ENCODE measurements at regions not wholly inside any gene's neighbourhood (a gene's known extent, or its start where the extent isn't known, plus 50 kb on each side); places are given as distances from the start of the nearest gene placed in this dataset.

DNA sequence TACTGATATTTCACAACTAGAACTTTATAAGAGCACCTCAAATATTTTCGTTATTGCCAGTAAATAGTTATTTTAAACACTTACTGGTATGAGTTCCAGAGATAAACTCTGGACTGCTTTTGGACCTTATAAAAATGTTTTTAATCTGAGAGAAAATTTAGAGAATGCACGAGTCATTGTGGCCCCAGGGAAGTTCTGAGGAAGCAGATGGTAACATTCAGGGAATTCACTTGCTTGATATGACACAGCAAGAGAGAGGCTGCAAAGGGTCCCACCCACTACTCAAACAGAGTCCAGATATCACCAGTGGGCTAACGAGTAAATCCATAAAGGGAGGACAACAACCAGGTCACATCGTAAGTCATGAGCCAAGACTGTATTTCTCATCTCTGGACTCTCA, 526.8 kb downstream of the TDRD15 start:
- H3K27me3 Mint-ChIP-seq: peaks cover 0 to 5% (median 0%) of the 10 kb centered on the region in 3 donors
- no peaks in the 10 kb centered on the region for H3K36me3 Mint-ChIP-seq
- no peak for ATAC-seq (ENCODE audit: low read depth in 2 of 2)
- no peak overlapping the region for H3K27ac Mint-ChIP-seq
- H3K4me3 Mint-ChIP-seq: no peak overlapping the region
- no peak for DNase-seq
- H3K4me1 Mint-ChIP-seq: no peaks in the 10 kb centered on the region
- peaks cover 0 to 15% (median 2%) of the 10 kb centered on the region in 7 donors for H3K9me3 Mint-ChIP-seq

DNA sequence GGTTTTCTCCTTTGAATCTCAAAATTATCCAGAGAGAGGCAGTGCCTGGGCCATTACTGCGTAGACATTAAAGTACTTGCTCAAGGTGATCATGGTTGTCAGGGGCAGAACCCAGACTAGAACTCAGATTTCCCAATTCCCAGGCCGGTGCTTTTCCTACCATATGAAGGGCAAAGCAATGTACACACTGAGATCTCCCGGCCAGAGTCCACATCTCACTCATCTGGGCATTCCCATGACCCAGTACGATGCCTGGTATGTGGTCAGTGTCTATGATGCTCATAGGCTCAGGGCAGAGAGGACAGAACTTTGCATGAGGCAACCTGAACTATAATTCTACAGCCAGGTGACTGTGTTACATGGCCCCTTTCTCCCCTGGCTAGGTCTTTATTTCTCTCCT, 531.4 kb downstream of the TDRD15 start:
- no peaks in the 10 kb centered on the region for H3K36me3 Mint-ChIP-seq
- no peak overlapping the region for H3K4me3 Mint-ChIP-seq
- no peaks in the 10 kb centered on the region for H3K4me1 Mint-ChIP-seq
- peaks cover 0 to 14% (median 0%) of the 10 kb centered on the region in 7 donors for H3K9me3 Mint-ChIP-seq
- H3K27me3 Mint-ChIP-seq: peaks cover 0 to 5% (median 0%) of the 10 kb centered on the region in 3 donors
- DNase-seq (no peak), ATAC-seq (ENCODE audit: low read depth in 2 of 2) (no peak)
- no peak overlapping the region for H3K27ac Mint-ChIP-seq

DNA sequence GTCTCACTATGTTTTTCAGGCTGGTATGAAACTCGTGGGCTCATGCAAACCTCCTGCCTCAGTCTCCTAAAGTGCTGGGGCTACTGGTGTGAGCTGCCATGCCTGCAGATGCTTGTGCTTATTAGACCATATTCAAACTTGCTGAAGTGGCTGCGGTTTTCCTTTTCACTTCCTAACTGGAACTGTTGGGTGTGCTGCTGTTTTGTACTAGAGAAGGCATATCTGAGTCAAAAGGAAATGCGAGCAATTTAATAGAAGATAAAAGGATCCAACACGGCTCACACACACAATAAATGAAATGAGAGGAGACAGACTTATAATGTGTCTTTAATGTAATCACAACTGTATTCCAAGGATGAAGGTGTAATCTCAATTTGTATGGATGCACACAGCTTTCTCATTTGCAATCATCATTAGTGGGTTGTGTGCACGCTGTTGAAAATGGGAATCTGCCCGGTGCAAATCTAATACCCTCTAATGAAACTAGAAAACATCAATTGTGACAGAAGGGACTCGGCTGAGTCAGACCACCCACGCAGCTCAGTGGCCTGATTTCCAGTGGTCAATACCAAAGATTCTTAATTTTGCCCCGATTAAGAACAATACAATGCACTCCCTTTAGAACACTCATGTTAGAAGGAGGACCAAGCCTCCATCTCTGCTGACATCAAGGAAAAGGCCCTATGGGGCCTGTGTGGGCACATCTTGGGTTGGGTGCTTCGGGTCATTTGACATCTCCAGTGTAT, 532.7 kb downstream of the TDRD15 start:
- H3K9me3 Mint-ChIP-seq: peaks cover 0 to 18% (median 2%) of the 10 kb centered on the region in 7 donors
- no peak overlapping the region for H3K27ac Mint-ChIP-seq
- no peaks in the 10 kb centered on the region for H3K36me3 Mint-ChIP-seq
- ATAC-seq (ENCODE audit: low read depth in 2 of 2) (no peak), DNase-seq (no peak)
- no peaks in the 10 kb centered on the region for H3K4me1 Mint-ChIP-seq
- peaks cover 0 to 5% (median 0%) of the 10 kb centered on the region in 3 donors for H3K27me3 Mint-ChIP-seq
- H3K4me3 Mint-ChIP-seq: no peak overlapping the region

DNA sequence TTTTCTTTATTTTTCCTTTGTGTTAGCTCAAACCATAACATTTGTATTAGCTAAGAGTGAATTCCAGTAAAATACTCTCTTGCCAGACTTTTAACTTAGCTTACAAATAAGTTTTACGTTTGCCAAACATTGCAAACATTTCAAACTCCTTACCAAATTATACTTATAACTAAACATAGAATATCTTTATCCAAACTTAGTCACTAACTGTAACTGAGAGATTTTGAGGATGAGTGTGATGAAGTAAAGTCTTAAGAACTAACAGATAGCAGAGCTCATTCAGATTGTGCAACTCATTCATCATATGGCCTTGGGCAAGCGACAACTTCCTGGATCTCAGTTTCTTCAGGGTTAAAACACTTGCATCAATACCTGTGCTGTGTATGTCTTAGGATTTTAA, 533.7 kb downstream of the TDRD15 start:
- Mint-ChIP-seq H3K4me3 (no peak overlapping the region), H3K4me1 (no peaks in the 10 kb centered on the region), H3K36me3 (no peaks in the 10 kb centered on the region), H3K27ac (peak overlapping the region in 1 of 6 donors; percentile 33), H3K9me3 (peaks cover 0 to 13% (median 2%) of the 10 kb centered on the region in 7 donors), H3K27me3 (no peaks in the 10 kb centered on the region)
- ATAC-seq (ENCODE audit: low read depth in 2 of 2) (no peak), DNase-seq (no peak)

DNA sequence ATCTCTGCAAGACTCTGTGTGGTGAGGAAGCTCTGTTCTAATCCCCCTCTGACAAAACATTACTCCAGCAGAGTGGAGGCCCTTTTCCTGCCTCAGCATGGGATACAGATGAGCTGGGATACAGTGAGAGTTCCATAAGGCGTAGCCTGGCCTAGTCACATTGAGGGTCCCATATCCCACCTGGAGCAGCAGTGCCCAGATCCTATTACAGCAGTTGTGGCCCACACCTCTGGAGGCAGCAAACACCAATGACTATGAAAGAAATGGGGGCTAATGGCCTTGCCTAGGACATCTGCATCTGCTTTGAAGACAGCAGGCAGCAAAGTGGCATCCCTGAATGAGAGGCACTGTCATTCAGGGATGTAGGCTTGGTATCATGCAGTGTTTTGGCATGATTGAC, 534.5 kb downstream of the TDRD15 start:
- Mint-ChIP-seq H3K27me3 (no peaks in the 10 kb centered on the region), H3K36me3 (no peaks in the 10 kb centered on the region), H3K4me1 (no peaks in the 10 kb centered on the region), H3K27ac (no peak overlapping the region), H3K9me3 (peaks cover 0 to 13% (median 2%) of the 10 kb centered on the region in 7 donors), H3K4me3 (no peak overlapping the region)
- ATAC-seq (ENCODE audit: low read depth in 2 of 2): no peak
- DNase-seq: no peak

DNA sequence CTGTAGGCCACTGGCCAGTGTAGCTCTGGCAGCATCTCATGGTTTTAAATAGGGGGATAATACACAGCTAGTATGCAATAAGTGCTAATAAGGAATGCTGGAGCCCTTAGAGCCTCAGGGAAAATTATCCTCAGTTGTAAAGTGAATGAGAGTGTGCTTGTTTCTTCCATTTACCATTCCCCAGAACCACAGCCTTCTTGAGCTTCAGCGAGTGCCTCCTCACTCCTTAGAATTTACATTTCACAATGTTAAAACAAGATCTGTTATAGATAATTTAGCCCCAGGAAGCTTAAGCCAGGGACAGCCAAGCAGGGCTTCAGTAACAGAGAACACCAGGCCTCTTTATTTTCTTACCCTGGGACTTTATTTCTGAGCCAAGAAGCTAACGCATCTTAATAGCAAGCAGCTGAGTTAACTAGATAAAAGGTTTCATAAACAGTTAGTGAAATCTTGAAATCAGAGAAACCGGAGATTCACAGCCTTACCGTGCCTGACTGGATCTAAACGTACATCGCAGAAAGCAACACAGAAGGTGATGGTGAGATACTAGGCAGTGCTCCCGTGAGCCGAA, 535.2 kb downstream of the TDRD15 start:
- no peaks in the 10 kb centered on the region for H3K27me3 Mint-ChIP-seq
- no peak for DNase-seq
- no peaks in the 10 kb centered on the region for H3K4me1 Mint-ChIP-seq
- no peak overlapping the region for H3K27ac Mint-ChIP-seq
- ATAC-seq (ENCODE audit: low read depth in 2 of 2): no peak
- no peaks in the 10 kb centered on the region for H3K36me3 Mint-ChIP-seq
- no peak overlapping the region for H3K4me3 Mint-ChIP-seq
- H3K9me3 Mint-ChIP-seq: peaks cover 0 to 13% (median 2%) of the 10 kb centered on the region in 7 donors

DNA sequence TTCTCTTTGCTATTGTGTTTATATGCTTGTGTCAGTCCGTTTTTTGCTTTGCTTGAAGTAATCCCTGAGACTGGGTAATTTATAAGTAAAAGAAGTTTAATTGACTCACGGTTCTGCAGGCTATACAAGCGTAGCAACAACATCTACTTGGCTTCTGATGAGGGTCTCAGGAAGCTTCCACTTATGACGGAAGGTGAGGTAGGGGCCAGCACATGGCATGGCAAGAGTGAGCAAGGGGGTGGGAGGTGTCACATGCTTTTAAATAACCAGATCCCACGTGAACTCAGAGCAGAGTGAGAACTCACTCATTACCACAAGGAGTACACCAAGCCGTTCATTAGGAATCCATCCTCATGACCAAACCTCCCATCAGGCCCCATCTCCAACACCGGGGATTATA, 540.3 kb downstream of the TDRD15 start:
- Mint-ChIP-seq H3K27ac (no peak overlapping the region), H3K36me3 (no peaks in the 10 kb centered on the region), H3K9me3 (peaks cover 0 to 25% (median 4%) of the 10 kb centered on the region in 7 donors), H3K4me3 (no peak overlapping the region), H3K4me1 (no peaks in the 10 kb centered on the region), H3K27me3 (no peaks in the 10 kb centered on the region)
- ATAC-seq (ENCODE audit: low read depth in 2 of 2) (no peak), DNase-seq (no peak)

DNA sequence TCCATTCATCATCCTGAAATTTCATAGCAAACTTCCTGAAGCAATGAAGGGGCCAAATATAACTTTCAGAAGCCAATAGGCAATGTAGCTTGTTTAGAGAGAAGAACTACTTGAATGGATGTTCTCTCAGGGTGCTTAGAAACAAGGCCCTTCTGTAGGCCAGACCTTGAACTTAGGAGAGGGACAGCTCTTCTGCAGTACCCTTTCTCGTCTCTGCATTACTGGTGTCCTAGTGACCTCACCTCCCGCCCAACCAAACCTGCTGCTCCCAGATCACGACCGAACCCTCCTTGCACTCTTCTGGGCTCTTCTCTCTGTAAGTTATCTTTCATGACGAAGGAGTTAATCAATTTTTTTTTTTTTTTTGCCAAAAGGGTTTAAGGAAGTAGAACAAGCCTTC, 543.9 kb downstream of the TDRD15 start:
- Mint-ChIP-seq H3K27ac (no peak overlapping the region), H3K4me3 (no peak overlapping the region), H3K27me3 (no peaks in the 10 kb centered on the region), H3K4me1 (no peaks in the 10 kb centered on the region), H3K36me3 (no peaks in the 10 kb centered on the region), H3K9me3 (peaks cover 0 to 16% (median 3%) of the 10 kb centered on the region in 7 donors)
- ATAC-seq (ENCODE audit: low read depth in 2 of 2): no peak
- no peak for DNase-seq

DNA sequence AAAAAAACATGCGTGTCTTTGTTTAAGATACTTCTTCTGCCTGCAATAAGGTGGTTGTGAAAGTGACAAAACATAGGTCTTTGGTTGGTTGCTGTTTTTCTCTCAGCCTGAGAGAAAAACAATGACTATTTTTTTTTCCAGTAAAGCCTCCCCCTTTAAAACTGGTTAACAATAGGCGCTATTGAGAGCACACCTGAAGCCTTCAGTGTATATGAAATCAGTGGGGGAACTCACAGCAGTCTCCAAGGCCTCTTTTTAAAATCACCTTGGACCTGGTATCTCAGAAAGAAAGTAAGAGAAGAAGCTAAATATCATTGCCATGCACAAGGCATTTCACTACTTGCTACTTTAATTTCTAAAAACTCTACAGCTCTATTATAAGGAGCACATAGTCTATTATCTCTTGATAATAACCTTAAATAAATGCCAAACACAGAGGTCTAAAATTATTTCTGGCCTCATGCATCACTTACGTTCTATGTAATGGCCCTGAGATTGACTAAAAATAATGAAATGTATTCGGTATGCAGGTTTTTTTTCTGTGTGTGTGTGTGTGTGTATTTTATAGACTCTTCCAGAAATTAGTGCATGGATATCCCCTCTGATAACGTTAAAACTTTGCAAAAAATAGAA, 544.4 kb downstream of the TDRD15 start:
- Mint-ChIP-seq H3K27ac (no peak overlapping the region), H3K36me3 (no peaks in the 10 kb centered on the region), H3K9me3 (peaks cover 0 to 16% (median 3%) of the 10 kb centered on the region in 7 donors), H3K27me3 (no peaks in the 10 kb centered on the region), H3K4me3 (no peak overlapping the region), H3K4me1 (no peaks in the 10 kb centered on the region)
- no peak for DNase-seq
- ATAC-seq (ENCODE audit: low read depth in 2 of 2): no peak

DNA sequence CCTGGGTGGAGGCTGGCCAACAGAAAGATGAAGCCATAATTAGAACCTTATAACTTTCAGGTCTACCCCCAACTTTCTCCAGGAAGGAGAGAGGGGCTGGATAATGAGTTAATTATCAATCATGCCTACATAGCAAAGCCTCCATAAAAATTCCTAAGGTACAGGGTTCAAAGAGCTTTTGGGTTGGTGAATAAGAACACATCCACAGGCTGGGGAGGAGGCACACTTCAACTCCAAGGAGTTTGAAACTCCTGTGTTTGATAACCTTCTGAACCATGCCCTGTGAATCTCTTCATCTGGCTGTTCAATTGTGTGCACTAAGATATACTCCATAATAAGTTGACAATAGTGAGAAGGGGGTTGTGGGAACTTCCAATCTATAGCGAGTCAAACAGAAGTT, 552.3 kb downstream of the TDRD15 start:
- ATAC-seq (ENCODE audit: low read depth in 2 of 2) (no peak), DNase-seq (no peak)
- Mint-ChIP-seq H3K27ac (no peak overlapping the region), H3K4me3 (no peak overlapping the region), H3K36me3 (no peaks in the 10 kb centered on the region), H3K27me3 (no peaks in the 10 kb centered on the region), H3K9me3 (peaks cover 0 to 18% (median 3%) of the 10 kb centered on the region in 7 donors), H3K4me1 (no peaks in the 10 kb centered on the region)

DNA sequence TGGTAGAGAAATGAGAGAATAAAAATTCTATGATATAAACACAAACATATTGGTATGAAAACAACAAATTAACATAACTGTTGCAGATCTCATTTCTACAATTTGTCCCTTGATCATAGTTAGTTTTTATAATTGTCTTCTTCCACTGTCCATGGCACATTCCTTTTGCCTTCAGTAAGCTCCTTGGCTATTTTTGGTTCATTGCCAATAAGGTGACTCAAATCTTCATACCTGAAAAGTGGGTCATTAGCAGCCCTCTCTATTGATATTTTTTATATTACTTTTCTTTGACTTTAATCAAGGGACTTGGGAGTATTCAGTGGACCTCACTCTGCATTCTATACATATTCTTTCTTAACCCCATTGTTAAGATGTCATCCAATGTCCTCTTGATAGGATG, 552.9 kb downstream of the TDRD15 start:
- no peaks in the 10 kb centered on the region for H3K4me1 Mint-ChIP-seq
- H3K9me3 Mint-ChIP-seq: peaks cover 0 to 23% (median 3%) of the 10 kb centered on the region in 7 donors
- no peak overlapping the region for H3K4me3 Mint-ChIP-seq
- no peak for ATAC-seq (ENCODE audit: low read depth in 2 of 2)
- no peaks in the 10 kb centered on the region for H3K36me3 Mint-ChIP-seq
- no peak overlapping the region for H3K27ac Mint-ChIP-seq
- H3K27me3 Mint-ChIP-seq: no peaks in the 10 kb centered on the region
- no peak for DNase-seq

DNA sequence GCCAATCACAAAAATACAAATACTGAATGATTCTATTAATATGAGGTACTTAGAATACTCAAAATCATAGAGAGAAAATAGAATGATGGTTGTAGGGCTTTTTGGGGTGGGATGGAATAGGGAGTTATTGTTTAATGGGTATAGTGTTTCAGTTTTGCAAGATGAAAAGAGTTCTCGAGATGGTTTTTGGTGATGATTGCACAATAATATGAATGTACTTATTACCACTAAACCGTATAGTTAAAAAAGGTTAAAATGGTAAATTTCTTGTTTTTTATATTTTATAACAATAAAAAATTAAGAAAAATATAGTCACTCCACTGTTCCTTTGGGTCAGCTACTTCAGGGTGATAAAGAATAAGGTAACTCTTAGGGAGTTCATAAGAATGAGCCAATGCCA, 560.1 kb downstream of the TDRD15 start:
- Mint-ChIP-seq H3K9me3 (peaks cover 0 to 27% (median 3%) of the 10 kb centered on the region in 7 donors), H3K4me3 (no peak overlapping the region), H3K27ac (no peak overlapping the region), H3K4me1 (no peaks in the 10 kb centered on the region), H3K27me3 (no peaks in the 10 kb centered on the region), H3K36me3 (no peaks in the 10 kb centered on the region)
- no peak for DNase-seq
- no peak for ATAC-seq (ENCODE audit: low read depth in 2 of 2)

DNA sequence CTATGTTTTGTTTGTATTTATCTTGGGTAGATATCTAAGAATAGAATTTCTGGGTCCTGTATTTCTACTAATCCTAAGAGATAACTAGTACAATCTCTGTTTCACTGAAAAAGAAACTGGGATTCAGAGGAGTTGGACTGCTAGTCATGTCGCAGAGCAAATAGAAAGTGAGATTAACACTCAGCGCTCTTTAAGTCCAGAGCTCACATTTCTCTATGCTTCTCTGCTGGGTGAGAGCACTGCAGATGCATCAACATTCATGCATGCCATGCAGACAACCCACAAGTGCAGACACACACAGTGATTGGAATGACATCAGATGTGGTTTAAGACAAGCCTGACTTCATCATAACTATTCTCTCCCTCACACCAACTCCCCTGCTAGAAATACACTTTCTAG, 563.8 kb downstream of the TDRD15 start:
- no peak for ATAC-seq (ENCODE audit: low read depth in 2 of 2)

DNA sequence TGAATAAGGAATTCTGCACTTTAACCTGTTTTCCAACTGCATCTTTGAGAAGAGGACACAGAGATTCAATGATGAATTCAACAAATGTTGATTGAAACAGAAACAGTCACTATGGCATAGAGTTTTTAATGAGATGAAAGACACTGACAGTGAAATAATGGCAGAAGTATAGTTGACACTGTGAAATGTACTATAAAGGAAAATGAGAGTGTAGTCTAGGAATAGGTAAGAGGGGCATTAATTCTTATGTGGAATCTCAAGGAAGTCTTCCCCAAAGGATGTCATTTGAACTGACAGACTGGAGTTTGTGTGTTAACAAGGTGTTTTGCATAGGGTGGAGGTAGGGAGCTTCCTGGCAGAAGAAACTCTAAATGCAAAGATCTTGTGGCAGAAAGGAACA, 566.2 kb downstream of the TDRD15 start:
- ATAC-seq (ENCODE audit: low read depth in 2 of 2) (no peak), DNase-seq (no peak)
- Mint-ChIP-seq H3K27me3 (no peaks in the 10 kb centered on the region), H3K4me3 (no peak overlapping the region), H3K9me3 (peaks cover 0 to 4% (median 0%) of the 10 kb centered on the region in 7 donors), H3K4me1 (no peaks in the 10 kb centered on the region), H3K27ac (no peak overlapping the region), H3K36me3 (no peaks in the 10 kb centered on the region)

More for the DNA sequence above, 563.8 kb downstream of the TDRD15 start:
- no peak overlapping the region for H3K4me3 Mint-ChIP-seq
- H3K4me1 Mint-ChIP-seq: no peaks in the 10 kb centered on the region
- DNase-seq: no peak
- H3K9me3 Mint-ChIP-seq: peaks cover 0 to 4% (median 0%) of the 10 kb centered on the region in 7 donors
- H3K27ac Mint-ChIP-seq: no peak overlapping the region
- no peaks in the 10 kb centered on the region for H3K27me3 Mint-ChIP-seq
- H3K36me3 Mint-ChIP-seq: no peaks in the 10 kb centered on the region
